Keratinocyte (primary cell): ENCODE measurements at regions not wholly inside any gene's neighbourhood (a gene's known extent, or its start where the extent isn't known, plus 50 kb on each side); places are given as distances from the start of the nearest gene placed in this dataset.

Experiments used
- DNase-seq: peaks from one replicate; pipeline ENCODE4 v3.0.0-alpha.2; 2011; ENCODE audit warnings: low read depth, missing footprints, low spot score
- FAIRE-seq: peaks from 2 replicates; lab custom pipeline; 2011; peaks lifted over from hg19 to GRCh38; lab: Jason Lieb, UNC
- H2AFZ ChIP-seq: 2 replicates; pipeline ENCODE4 v1.6.0; 2012; ENCODE audit warnings: low read length, control low read depth, inconsistent platforms; ENCODE audit not compliant: control insufficient read depth
- H3K27ac ChIP-seq: 2 replicates; pipeline ENCODE4 v1.5.1; 2011; ENCODE audit warnings: low read length; ENCODE audit not compliant: control insufficient read depth, insufficient read depth
- H3K27me3 ChIP-seq: 3 replicates; pipeline ENCODE4 v1.6.0; 2011; ENCODE audit warnings: low read length; ENCODE audit not compliant: control insufficient read depth, insufficient read depth; ENCODE audit errors: extremely low read depth
- H3K36me3 ChIP-seq, 2 experiments: 2 replicates in 1 of 2; 3 replicates in 1 of 2; pipeline ENCODE4 v1.5.1; 2011; ENCODE audit warnings: low read length in 2 of 2, mild to moderate bottlenecking in 1 of 2; ENCODE audit not compliant: control insufficient read depth in 2 of 2, insufficient read depth in 2 of 2; ENCODE audit errors: extremely low read depth in 1 of 2
- H3K4me1 ChIP-seq: 3 replicates; pipeline ENCODE4 v1.5.1; 2011; ENCODE audit warnings: low read length; ENCODE audit not compliant: control insufficient read depth, insufficient read depth; ENCODE audit errors: extremely low read depth
- H3K4me2 ChIP-seq: 3 replicates; pipeline ENCODE4 v1.6.0; 2011; ENCODE audit warnings: low read depth, low read length; ENCODE audit not compliant: control insufficient read depth, insufficient read depth; ENCODE audit errors: extremely low read depth
- H3K4me3 ChIP-seq, 3 experiments: fragments of 200-600 bp in 1 of 3; sonication (generic) in 1 of 3; 2 replicates in 2 of 3; 3 replicates in 1 of 3; pipeline ENCODE4 v1.5.1; 2011 to 2016; ENCODE audit warnings: low read length in 3 of 3, mild to moderate bottlenecking in 3 of 3, control low read depth in 2 of 3, inconsistent platforms in 1 of 3, low read depth in 1 of 3, mixed read lengths in 1 of 3, mixed run types in 1 of 3, moderate library complexity in 1 of 3; ENCODE audit not compliant: control insufficient read depth in 2 of 3, insufficient read depth in 2 of 3; ENCODE audit errors: extremely low read depth in 1 of 3
- H3K79me2 ChIP-seq: 2 replicates; pipeline ENCODE4 v1.6.0; 2012; ENCODE audit warnings: low read length; ENCODE audit not compliant: control insufficient read depth, insufficient read depth
- H3K9ac ChIP-seq: 3 replicates; pipeline ENCODE4 v1.6.0; 2011; ENCODE audit warnings: low read length; ENCODE audit not compliant: control insufficient read depth, insufficient read depth; ENCODE audit errors: extremely low read depth
- H3K9me1 ChIP-seq: 3 replicates; pipeline ENCODE4 v1.6.0; 2011; ENCODE audit warnings: low read length; ENCODE audit not compliant: control insufficient read depth, insufficient read depth; ENCODE audit errors: extremely low read depth
- H3K9me3 ChIP-seq: 2 replicates; pipeline ENCODE4 v1.5.1; 2012; ENCODE audit warnings: low read depth, low read length; ENCODE audit not compliant: control insufficient read depth
- H4K20me1 ChIP-seq: 3 replicates; pipeline ENCODE4 v1.6.0; 2011; ENCODE audit warnings: low read length; ENCODE audit not compliant: control insufficient read depth, insufficient read depth; ENCODE audit errors: extremely low read depth
- CTCF ChIP-seq, 3 experiments: IDR thresholded peaks in 1 of 3; conservative IDR thresholded peaks in 1 of 3; optimal IDR thresholded peaks in 1 of 3; 2 replicates in 2 of 3; 3 replicates in 1 of 3; pipeline versions ENCODE3 to v1.5.1; 2011; ENCODE audit warnings: low read length in 3 of 3, mild to moderate bottlenecking in 3 of 3, moderate library complexity in 2 of 3, control low read depth in 1 of 3, inconsistent platforms in 1 of 3; ENCODE audit not compliant: insufficient read depth in 2 of 3; ENCODE audit errors: extremely low read depth in 1 of 3
- EZH2 ChIP-seq: IDR thresholded peaks from one replicate; pipeline ENCODE4 v1.6.1; 2012; ENCODE audit warnings: inconsistent platforms, mild to moderate bottlenecking, low read length, moderate library complexity
- dilution Hi-C: fragments of 300-500 bp; cut with MboI; formaldehyde crosslinking; loops from one replicate; pipeline ENCODE4 v1.7.0; 2020; ENCODE audit warnings: low sequenced_read_pairs; ENCODE audit not compliant: extremely low pct_ligation_motif_present

GRCh38 chr10:23693925-23694324 is 255.1 kb downstream of the OTUD1 start:
- Histone ChIP-seq H3K27me3 (peaks cover 41% of the 10 kb centered on the region), H3K36me3 (no peaks in the 10 kb centered on the region), H3K4me2 (no peak overlapping the region), H3K9me3 (no peaks in the 10 kb centered on the region), H3K9me1 (no peaks in the 10 kb centered on the region), H3K9ac (no peak overlapping the region), H4K20me1 (no peaks in the 10 kb centered on the region), H3K27ac (no peak overlapping the region), H3K4me1 (no peaks in the 10 kb centered on the region), H3K4me3 (no peak overlapping the region), H3K79me2 (no peaks in the 10 kb centered on the region), H2AFZ (no peak overlapping the region)
- DNase-seq (no peak), FAIRE-seq (no peak)
- TF ChIP-seq EZH2 (no peak), CTCF (optimal IDR thresholded peaks at IDR 0.05 in 1 of 3, IDR thresholded peaks at IDR 0.05 in 1 of 3, conservative IDR thresholded peaks at IDR 0.05 in 1 of 3; ENCODE audit: extremely low read depth in 1 of 3, insufficient read depth in 2 of 3, low read length in 3 of 3) (no peak)
- dilution Hi-C loops = no loop called here

- Histone ChIP-seq H3K27me3 (peaks cover 41% of the 10 kb centered on the region), H3K79me2 (no peaks in the 10 kb centered on the region), H4K20me1 (no peaks in the 10 kb centered on the region), H3K27ac (no peak overlapping the region), H3K4me1 (no peaks in the 10 kb centered on the region), H2AFZ (no peak overlapping the region), H3K4me2 (no peak overlapping the region), H3K9me3 (no peaks in the 10 kb centered on the region), H3K9ac (no peak overlapping the region), H3K4me3 (no peak overlapping the region), H3K9me1 (no peaks in the 10 kb centered on the region), H3K36me3 (no peaks in the 10 kb centered on the region)
- TF ChIP-seq CTCF (optimal IDR thresholded peaks at IDR 0.05 in 1 of 3, IDR thresholded peaks at IDR 0.05 in 1 of 3, conservative IDR thresholded peaks at IDR 0.05 in 1 of 3; ENCODE audit: extremely low read depth in 1 of 3, insufficient read depth in 2 of 3, low read length in 3 of 3) = no peak
- no peak for TF ChIP-seq EZH2
- dilution Hi-C loops = no loop called here
- DNase-seq = no peak
- FAIRE-seq = no peak
These were observed 255.6 kb downstream of the OTUD1 start for GRCh38 chr10:23694446-23694920.
